Prostate gland (tissue), 2 donors: ENCODE measurements at regions not wholly inside any gene's neighbourhood (a gene's known extent, or its start where the extent isn't known, plus 50 kb on each side); places are given as distances from the start of the nearest gene placed in this dataset.

Experiments used
- CTCF ChIP-seq, 4 experiments: fragments of 200-600 bp in 2 of 4; fragments of 450-650 bp in 2 of 4; sonication (generic) in 2 of 4; IDR thresholded peaks; 1 replicate in 3 of 4; 2 replicates in 1 of 4; pipeline ENCODE4 v1.5.1; 2016 to 2019; ENCODE audit warnings: antibody characterized with exemption in 4 of 4, mild to moderate bottlenecking in 2 of 4, moderate library complexity in 2 of 4
- POLR2A ChIP-seq: fragments of 450-650 bp; IDR thresholded peaks from one replicate; pipeline ENCODE4 v1.6.1; 2016; ENCODE audit warnings: antibody characterized with exemption, mild to moderate bottlenecking

DNA sequence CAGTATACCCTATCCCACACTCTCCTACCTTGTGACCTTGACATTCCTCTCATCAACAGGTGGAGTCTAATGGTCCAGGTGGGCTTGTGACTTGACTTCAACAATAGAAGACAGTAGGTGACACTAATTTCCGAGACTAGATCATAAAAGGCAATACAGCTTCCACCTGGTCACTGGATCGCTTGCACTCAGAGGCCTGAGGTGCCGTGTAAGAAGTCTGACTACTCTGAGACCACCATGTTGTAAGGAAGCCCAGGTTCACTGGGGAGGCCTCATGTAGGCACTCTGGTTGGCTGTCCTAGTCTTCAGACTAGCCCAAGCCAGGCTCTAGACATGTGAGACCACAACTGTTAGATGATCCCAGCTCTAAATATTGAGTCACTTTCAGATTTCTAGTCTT is 370.4 kb downstream of the MID1IP1 start:
- no peak for TF ChIP-seq CTCF (IDR thresholded peaks at IDR 0.05)
- no peak for TF ChIP-seq POLR2A
